ENCODE measurements at regions not wholly inside any gene's neighbourhood (a gene's known extent, or its start where the extent isn't known, plus 50 kb on each side); places are given as distances from the start of the nearest gene placed in this dataset.

- DNase-seq: peak; percentile 34
- no peak overlapping the region for H3K4me3 ChIP-seq
- intact Hi-C loops (cut with DNase I): no loop called here
- TF ChIP-seq EP300 (IDR thresholded peaks at IDR 0.05) (no peak), POLR2AphosphoS5 (IDR thresholded peaks at IDR 0.05) (no peak), CTCF (IDR thresholded peaks at IDR 0.05) (no peak)
- H3K27ac ChIP-seq: no peak overlapping the region
- 83 to 85% methylated on average over 5 of the region's 5 CpGs for WGBS, 2 donors
- no peaks in the 10 kb centered on the region for H3K27me3 ChIP-seq
- no peaks in the 10 kb centered on the region for H3K36me3 ChIP-seq
- H3K9me3 ChIP-seq: no peaks in the 10 kb centered on the region
- H3K4me1 ChIP-seq: no peaks in the 10 kb centered on the region
Observed at GRCh38 chr5:3350781-3351180, 244.9 kb upstream of the IRX1 start.

- Histone ChIP-seq H3K9me3 (no peaks in the 10 kb centered on the region), H3K36me3 (no peaks in the 10 kb centered on the region), H3K27ac (no peak overlapping the region), H3K4me1 (no peaks in the 10 kb centered on the region), H3K27me3 (peaks cover 0 to 4% (median 0%) of the 10 kb centered on the region in 3 donors), H3K4me3 (no peak overlapping the region)
- 92 to 93% methylated on average over 10 of the region's 10 CpGs for WGBS, 2 donors
- DNase-seq: peak; percentile 21
- TF ChIP-seq POLR2A (IDR thresholded peaks at IDR 0.05) (no peak), CTCF (IDR thresholded peaks at IDR 0.05) (no peak), POLR2AphosphoS5 (IDR thresholded peaks at IDR 0.05) (no peak)
- intact Hi-C loops (cut with DNase I): no loop called here
Observed at GRCh38 chr5:3349704-3350565, 245.7 kb upstream of the IRX1 start.

- Histone ChIP-seq H3K36me3 (no peaks in the 10 kb centered on the region), H3K4me3 (no peak overlapping the region), H3K9me3 (no peaks in the 10 kb centered on the region), H3K27me3 (peaks cover 0 to 4% (median 0%) of the 10 kb centered on the region in 3 donors), H3K27ac (no peak overlapping the region), H3K4me1 (no peaks in the 10 kb centered on the region)
- intact Hi-C loops (cut with DNase I): no loop called here
- DNase-seq: peak; percentile 48
- WGBS, 2 donors: 86% methylated on average over 22 of the region's 22 CpGs
- TF ChIP-seq EP300 (IDR thresholded peaks at IDR 0.05): no peak
- TF ChIP-seq POLR2A (IDR thresholded peaks at IDR 0.05): no peak
- no peak for TF ChIP-seq POLR2AphosphoS5 (IDR thresholded peaks at IDR 0.05)
- TF ChIP-seq CTCF (IDR thresholded peaks at IDR 0.05): no peak
Observed at GRCh38 chr5:3348576-3349535, 246.8 kb upstream of the IRX1 start.

- no peaks in the 10 kb centered on the region for H3K36me3 ChIP-seq
- no peak overlapping the region for H3K4me3 ChIP-seq
- DNase-seq: peak; percentile 30
- WGBS, 2 donors: 92 to 94% methylated on average over 5 of the region's 5 CpGs
- no peaks in the 10 kb centered on the region for H3K9me3 ChIP-seq
- TF ChIP-seq EP300 (IDR thresholded peaks at IDR 0.05) (no peak), CTCF (IDR thresholded peaks at IDR 0.05) (no peak), POLR2AphosphoS5 (IDR thresholded peaks at IDR 0.05) (no peak), POLR2A (IDR thresholded peaks at IDR 0.05) (no peak)
- H3K4me1 ChIP-seq: no peaks in the 10 kb centered on the region
- intact Hi-C loops (cut with DNase I): no loop called here
- H3K27me3 ChIP-seq: peaks cover 0 to 4% (median 0%) of the 10 kb centered on the region in 3 donors
- H3K27ac ChIP-seq: no peak overlapping the region
Observed at GRCh38 chr5:3347741-3348140, 247.9 kb upstream of the IRX1 start.

Data from sigmoid colon (tissue), 6 donors.